Astrocyte of the spinal cord (primary cell): ENCODE measurements at regions not wholly inside any gene's neighbourhood (a gene's known extent, or its start where the extent isn't known, plus 50 kb on each side); places are given as distances from the start of the nearest gene placed in this dataset.

Experiments
- DNase-seq: peaks from one replicate; pipeline ENCODE4 v3.0.0; 2011; ENCODE audit warnings: low read depth, low spot score
- H3K4me3 ChIP-seq: 2 replicates; pipeline ENCODE4 v1.5.1; 2011; ENCODE audit warnings: low read depth, mild to moderate bottlenecking, low read length, moderate library complexity
- CTCF ChIP-seq: IDR thresholded peaks from 2 replicates; pipeline ENCODE4 v1.5.1; 2012; ENCODE audit warnings: low read depth, mild to moderate bottlenecking, low read length, inconsistent platforms
- in situ Hi-C: cut with HindIII; loops from 2 replicates; pipeline ENCODE4 v1.10.0; 2017; ENCODE audit warnings: low sequenced_read_pairs

DNA sequence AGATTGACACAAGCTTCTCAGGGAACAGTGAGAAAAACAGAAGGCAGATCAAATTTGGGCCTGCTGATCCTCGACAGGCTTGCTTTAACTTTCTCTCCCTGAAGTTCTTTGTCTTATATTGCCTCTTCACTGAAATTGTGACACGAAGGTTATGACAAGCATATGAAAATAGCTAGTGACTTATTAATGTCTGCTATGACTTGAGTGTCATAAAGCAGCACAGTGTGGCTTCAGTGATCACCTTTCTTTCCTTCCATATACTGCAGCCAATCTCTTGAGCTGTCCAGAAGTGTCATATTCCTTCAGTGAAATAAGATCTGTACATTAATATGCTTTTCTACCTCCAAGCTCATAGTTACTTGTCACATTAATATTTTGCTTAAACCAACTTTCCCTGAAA, 870.2 kb downstream of the C4orf33 start:
- no peak for TF ChIP-seq CTCF
- in situ Hi-C loops = no loop called here
- H3K4me3 ChIP-seq = no peak overlapping the region
- no peak for DNase-seq

- TF ChIP-seq CTCF = no peak
- no peak overlapping the region for H3K4me3 ChIP-seq
- in situ Hi-C loops = no loop called here
- no peak for DNase-seq
Observed at GRCh38 chr4:129968366-129968765, 872.4 kb downstream of the C4orf33 start.

DNA sequence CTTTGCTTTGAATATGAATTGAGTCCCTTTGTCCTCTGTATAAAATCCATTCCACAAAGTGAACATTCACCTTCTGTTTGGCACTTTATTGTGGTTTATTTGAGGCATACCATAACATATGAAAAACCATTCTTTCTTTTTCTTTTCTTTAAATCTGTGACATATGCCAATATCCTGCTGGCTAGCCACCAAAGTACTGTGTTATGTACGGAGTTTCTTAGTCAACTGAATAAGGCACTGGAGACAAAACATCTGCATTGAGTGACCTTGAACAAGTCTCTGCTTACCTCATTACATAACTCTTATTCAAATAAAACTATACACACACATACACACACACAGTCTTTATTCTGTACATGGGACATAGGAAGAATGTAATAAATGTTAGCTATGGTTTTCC, 872.8 kb downstream of the C4orf33 start:
- in situ Hi-C loops = no loop called here
- no peak for TF ChIP-seq CTCF
- DNase-seq = no peak

DNA sequence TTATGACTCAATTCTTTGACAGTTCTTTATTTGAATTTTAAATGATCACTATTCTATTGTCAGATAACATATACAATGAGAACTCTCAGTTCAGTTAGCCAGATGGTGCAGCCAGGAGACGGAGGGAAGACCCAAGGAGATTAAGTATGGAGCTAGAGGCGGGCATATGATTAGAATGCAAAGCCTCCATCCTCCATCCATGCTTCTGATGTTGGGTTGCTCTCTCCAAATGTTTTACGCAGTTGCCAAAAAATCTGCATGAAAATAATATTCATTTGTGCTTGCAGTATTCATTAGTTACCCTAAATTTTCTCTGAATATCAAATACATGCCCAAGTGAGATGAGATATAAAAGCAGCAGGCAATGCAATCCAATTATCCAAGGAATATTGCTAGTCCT, 874.8 kb downstream of the C4orf33 start:
- no peak for TF ChIP-seq CTCF
- in situ Hi-C loops = no loop called here
- no peak overlapping the region for H3K4me3 ChIP-seq
- no peak for DNase-seq

More for the DNA sequence above, 872.8 kb downstream of the C4orf33 start:
- no peak overlapping the region for H3K4me3 ChIP-seq

GRCh38 chr4:129971419-129971818, 875.5 kb downstream of the C4orf33 start:
- in situ Hi-C loops = no loop called here
- TF ChIP-seq CTCF = no peak
- no peak for DNase-seq
- no peak overlapping the region for H3K4me3 ChIP-seq

- DNase-seq = no peak
- TF ChIP-seq CTCF = no peak
- in situ Hi-C loops = no loop called here
- H3K4me3 ChIP-seq = no peak overlapping the region
Observed at GRCh38 chr4:129972257-129972656, 876.3 kb downstream of the C4orf33 start.

DNA sequence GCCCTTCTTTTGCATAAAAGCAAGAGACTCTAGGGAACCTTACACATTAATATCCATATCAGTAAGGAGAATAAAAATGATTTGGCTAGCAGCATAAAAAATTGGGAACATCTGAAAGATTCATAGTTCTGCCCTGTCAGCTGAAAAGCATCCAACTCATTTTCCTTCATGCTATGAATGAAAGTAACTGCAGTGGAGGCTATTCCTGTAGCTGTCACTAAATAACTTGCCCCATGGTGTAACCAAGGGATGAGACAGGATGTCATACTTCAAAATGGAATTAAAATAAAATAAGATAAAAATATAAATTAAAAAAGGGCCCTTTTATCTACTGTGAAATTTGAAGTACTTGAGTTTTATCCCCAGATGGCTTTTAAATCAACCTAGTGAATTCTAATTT, 878.8 kb downstream of the C4orf33 start:
- H3K4me3 ChIP-seq = no peak overlapping the region
- TF ChIP-seq CTCF = no peak
- no peak for DNase-seq
- in situ Hi-C loops = no loop called here
